SK-N-SH (cell line): ENCODE measurements at regions not wholly inside any gene's neighbourhood (a gene's known extent, or its start where the extent isn't known, plus 50 kb on each side); places are given as distances from the start of the nearest gene placed in this dataset.

Experiments used
- CTCF ChIA-PET: fragments of 300-600, 350-600 bp; formaldehyde crosslinking; extraction: SDS; loops from one replicate; lab custom pipeline; 2021; lab: Yijun Ruan, JAX
- POLR2A ChIA-PET: fragments of 350-600 bp; sonication (Branson Sonifier 250); formaldehyde crosslinking; extraction: SDS; loops from one replicate; lab custom pipeline; 2020; ENCODE audit warnings: antibody characterized with exemption, inconsistent platforms; lab: Yijun Ruan, JAX
- DNase-seq: peaks from one replicate; pipeline ENCODE4 v3.0.0; 2012
- H2AFZ ChIP-seq: fragments of 200-600 bp; sonication (generic); 2 replicates; pipeline ENCODE4 v1.8.1; 2016; ENCODE audit warnings: antibody characterized with exemption, mild to moderate bottlenecking, low read depth
- H3F3A ChIP-seq: fragments of 200-600 bp; sonication (generic); replicated peaks from 2 replicates; pipeline ENCODE3; 2016; ENCODE audit warnings: antibody characterized with exemption, mild to moderate bottlenecking; ENCODE audit not compliant: insufficient read depth
- H3K27ac ChIP-seq, 2 experiments: fragments of 200-500 bp in 1 of 2; fragments of 200-600 bp in 1 of 2; sonication (Bioruptor generic) in 1 of 2; sonication (generic), shearing (Covaris generic) in 1 of 2; 2 replicates each; pipeline versions ENCODE4 v1.5.1 to v1.6.1; 2014 to 2016; ENCODE audit warnings: low read depth in 2 of 2, inconsistent platforms in 1 of 2, low read length in 1 of 2, mild to moderate bottlenecking in 1 of 2, mixed read lengths in 1 of 2
- H3K27me3 ChIP-seq: fragments of 200-600 bp; sonication (generic), shearing (Covaris generic); 2 replicates; pipeline ENCODE4 v1.6.1; 2016; ENCODE audit warnings: mixed run types; ENCODE audit not compliant: insufficient read depth
- H3K36me3 ChIP-seq, 2 experiments: fragments of 200-500 bp in 1 of 2; fragments of 200-600 bp in 1 of 2; sonication (Bioruptor generic) in 1 of 2; sonication (generic) in 1 of 2; replicated peaks in 1 of 2; 2 replicates each; pipeline versions ENCODE3 to v1.5.1; 2014 to 2016; ENCODE audit warnings: low read length in 1 of 2, mild to moderate bottlenecking in 1 of 2; ENCODE audit not compliant: insufficient read depth in 2 of 2, control insufficient read depth in 1 of 2
- H3K4me1 ChIP-seq, 2 experiments: fragments of 200-500 bp in 1 of 2; fragments of 200-600 bp in 1 of 2; sonication (Bioruptor generic) in 1 of 2; sonication (generic), shearing (Covaris generic) in 1 of 2; 2 replicates each; pipeline versions ENCODE4 v1.5.1 to v1.6.1; 2014 to 2016; ENCODE audit warnings: low read depth in 1 of 2, low read length in 1 of 2, mixed run types in 1 of 2; ENCODE audit not compliant: insufficient read depth in 2 of 2, control insufficient read depth in 1 of 2
- H3K4me2 ChIP-seq: fragments of 200-600 bp; sonication (generic), shearing (Covaris generic); 2 replicates; pipeline ENCODE4 v1.6.1; 2017; ENCODE audit warnings: mixed run types
- H3K4me3 ChIP-seq, 2 experiments: fragments of 200-500 bp in 1 of 2; fragments of 200-600 bp in 1 of 2; sonication (Bioruptor generic) in 1 of 2; sonication (generic), shearing (Covaris generic) in 1 of 2; 2 replicates each; pipeline versions ENCODE4 v1.5.1 to v1.8.1; 2014 to 2016; ENCODE audit warnings: low read depth in 2 of 2, inconsistent platforms in 1 of 2, low read length in 1 of 2, mild to moderate bottlenecking in 1 of 2, mixed read lengths in 1 of 2, moderate library complexity in 1 of 2
- H3K79me2 ChIP-seq: fragments of 200-600 bp; sonication (generic); 2 replicates; pipeline ENCODE4 v1.8.1; 2017; ENCODE audit warnings: mild to moderate bottlenecking; ENCODE audit not compliant: insufficient read depth
- H3K9ac ChIP-seq: fragments of 200-600 bp; sonication (generic); 2 replicates; pipeline ENCODE4 v1.6.1; 2017; ENCODE audit warnings: mixed run types
- H3K9me2 ChIP-seq: fragments of 200-600 bp; sonication (generic); 2 replicates; pipeline ENCODE4 v1.6.1; 2017; ENCODE audit warnings: mixed run types
- H3K9me3 ChIP-seq: fragments of 200-600 bp; sonication (generic); 2 replicates; pipeline ENCODE4 v1.6.1; 2017; ENCODE audit warnings: mixed run types, mild to moderate bottlenecking, moderate library complexity
- H4K20me1 ChIP-seq: fragments of 200-600 bp; sonication (generic); 2 replicates; pipeline ENCODE4 v1.6.1; 2017; ENCODE audit warnings: mild to moderate bottlenecking, mixed run types; ENCODE audit not compliant: insufficient read depth
- CHD2 ChIP-seq: fragments of 150-350 bp; IDR thresholded peaks from 2 replicates; pipeline ENCODE4 v1.6.1; 2018; ENCODE audit warnings: low read length; ENCODE audit not compliant: partially characterized antibody
- EP300 ChIP-seq, 2 experiments: IDR thresholded peaks; 2 replicates each; pipeline versions ENCODE4 v1.4.0 to v1.6.1; 2012; ENCODE audit warnings: borderline replicate concordance in 1 of 2, low read depth in 1 of 2, low read length in 1 of 2
- FOSL2 ChIP-seq: IDR thresholded peaks from 2 replicates; pipeline ENCODE4 v1.4.0; 2012; ENCODE audit warnings: low read depth, mild to moderate bottlenecking, moderate library complexity, borderline replicate concordance
- FOXM1 ChIP-seq: IDR thresholded peaks from 2 replicates; pipeline ENCODE4 v1.4.0; 2012; ENCODE audit warnings: low read depth, mild to moderate bottlenecking
- JUND ChIP-seq: IDR thresholded peaks from 2 replicates; pipeline ENCODE4 v1.4.0; 2012
- MEF2A ChIP-seq: IDR thresholded peaks from 2 replicates; pipeline ENCODE4 v1.4.0; 2012; ENCODE audit warnings: low read depth, borderline replicate concordance
- MXI1 ChIP-seq: IDR thresholded peaks from 2 replicates; pipeline ENCODE4 v1.6.1; 2012; ENCODE audit warnings: mild to moderate bottlenecking, low read depth, low read length, improper control_type of control experiment
- NRF1 ChIP-seq: IDR thresholded peaks from 2 replicates; pipeline ENCODE4 v1.6.1; 2012; ENCODE audit warnings: low read depth, mild to moderate bottlenecking, low read length
- POLR2AphosphoS5 ChIP-seq: IDR thresholded peaks from 2 replicates; pipeline ENCODE4 v1.6.1; 2012; ENCODE audit warnings: low read depth, low read length
- REST ChIP-seq: IDR thresholded peaks from 2 replicates; pipeline ENCODE4 v1.6.1; 2012; ENCODE audit warnings: mild to moderate bottlenecking, low read depth, low read length, moderate library complexity
- RFX5 ChIP-seq: IDR thresholded peaks from 2 replicates; pipeline ENCODE4 v1.6.1; 2012; ENCODE audit warnings: mild to moderate bottlenecking, improper control_type of control experiment, low read length
- RXRA ChIP-seq: IDR thresholded peaks from 2 replicates; pipeline ENCODE4 v1.4.0; 2012; ENCODE audit warnings: low read depth, mild to moderate bottlenecking, borderline replicate concordance
- SIN3A ChIP-seq: IDR thresholded peaks from 2 replicates; pipeline ENCODE4 v1.6.1; 2012; ENCODE audit warnings: low read depth, mild to moderate bottlenecking, low read length, moderate library complexity, borderline replicate concordance
- SMC3 ChIP-seq: IDR thresholded peaks from 2 replicates; pipeline ENCODE4 v1.6.1; 2012; ENCODE audit warnings: low read depth, low read length, improper control_type of control experiment
- TCF12 ChIP-seq: IDR thresholded peaks from 2 replicates; pipeline ENCODE4 v1.4.0; 2012
- TEAD4 ChIP-seq: IDR thresholded peaks from 2 replicates; pipeline ENCODE4 v1.4.0; 2012; ENCODE audit warnings: mild to moderate bottlenecking, borderline replicate concordance; ENCODE audit not compliant: insufficient read depth
- WGBS: methylation state at CpG from one replicate; pipeline ENCODE4 v1.1.6; 2017; ENCODE audit warnings: low lambda C conversion rate; 5-methylcytosine and 5-hydroxymethylcytosine counted together
- TF ChIP-seq, protein P1 (sequence below): IDR thresholded peaks from 2 replicates; pipeline ENCODE4; 2012
- TF ChIP-seq, protein P2 (sequence below): IDR thresholded peaks from 2 replicates; pipeline ENCODE4 v1.4.0; 2012; ENCODE audit warnings: low read depth, borderline replicate concordance

- 86% methylated on average over 1 of the region's 1 CpG for WGBS
- Histone ChIP-seq H3K79me2 (no peaks in the 10 kb centered on the region), H3K9me3 (peaks cover 24% of the 10 kb centered on the region), H2AFZ (no peak overlapping the region), H4K20me1 (no peaks in the 10 kb centered on the region), H3K36me3 (peaks cover 0 to 7% of the 10 kb centered on the region in 2 experiments), H3K4me1 (no peaks in the 10 kb centered on the region), H3K27me3 (no peaks in the 10 kb centered on the region), H3K9ac (no peak overlapping the region), H3K9me2 (no peaks in the 10 kb centered on the region), H3F3A (peaks cover 12% of the 10 kb centered on the region), H3K27ac (no peak overlapping the region), H3K4me2 (no peak overlapping the region), H3K4me3 (no peak overlapping the region)
- TF ChIP-seq FOSL2 (no peak), TCF12 (no peak), JUND (no peak), POLR2AphosphoS5 (no peak)
- TF ChIP-seq, protein P1, sequence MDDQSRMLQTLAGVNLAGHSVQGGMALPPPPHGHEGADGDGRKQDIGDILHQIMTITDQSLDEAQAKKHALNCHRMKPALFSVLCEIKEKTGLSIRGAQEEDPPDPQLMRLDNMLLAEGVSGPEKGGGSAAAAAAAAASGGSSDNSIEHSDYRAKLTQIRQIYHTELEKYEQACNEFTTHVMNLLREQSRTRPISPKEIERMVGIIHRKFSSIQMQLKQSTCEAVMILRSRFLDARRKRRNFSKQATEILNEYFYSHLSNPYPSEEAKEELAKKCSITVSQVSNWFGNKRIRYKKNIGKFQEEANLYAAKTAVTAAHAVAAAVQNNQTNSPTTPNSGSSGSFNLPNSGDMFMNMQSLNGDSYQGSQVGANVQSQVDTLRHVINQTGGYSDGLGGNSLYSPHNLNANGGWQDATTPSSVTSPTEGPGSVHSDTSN, result no peak
- CTCF ChIA-PET, result no interaction called here
- DNase-seq, result no peak
- POLR2A ChIA-PET, result no interaction called here
Observed at GRCh38 chr15:66868918-66869317, 166.9 kb downstream of the SMAD6 start.

- Histone ChIP-seq H3K9ac (no peak overlapping the region), H4K20me1 (no peaks in the 10 kb centered on the region), H3K4me3 (no peak overlapping the region), H3K36me3 (peaks cover 0 to 7% of the 10 kb centered on the region in 2 experiments), H3K27me3 (no peaks in the 10 kb centered on the region), H2AFZ (no peak overlapping the region), H3K79me2 (no peaks in the 10 kb centered on the region)
- TF ChIP-seq TEAD4 (no peak), SIN3A (no peak), MXI1 (no peak), RXRA (no peak), SMC3 (no peak), FOXM1 (no peak), MEF2A (no peak), EP300 (IDR thresholded peaks at IDR 0.05; ENCODE audit: borderline replicate concordance in 1 of 2, low read depth in 1 of 2, low read length in 1 of 2) (no peak), NRF1 (no peak), REST (no peak), RFX5 (no peak), CHD2 (no peak)
- TF ChIP-seq, protein P2, sequence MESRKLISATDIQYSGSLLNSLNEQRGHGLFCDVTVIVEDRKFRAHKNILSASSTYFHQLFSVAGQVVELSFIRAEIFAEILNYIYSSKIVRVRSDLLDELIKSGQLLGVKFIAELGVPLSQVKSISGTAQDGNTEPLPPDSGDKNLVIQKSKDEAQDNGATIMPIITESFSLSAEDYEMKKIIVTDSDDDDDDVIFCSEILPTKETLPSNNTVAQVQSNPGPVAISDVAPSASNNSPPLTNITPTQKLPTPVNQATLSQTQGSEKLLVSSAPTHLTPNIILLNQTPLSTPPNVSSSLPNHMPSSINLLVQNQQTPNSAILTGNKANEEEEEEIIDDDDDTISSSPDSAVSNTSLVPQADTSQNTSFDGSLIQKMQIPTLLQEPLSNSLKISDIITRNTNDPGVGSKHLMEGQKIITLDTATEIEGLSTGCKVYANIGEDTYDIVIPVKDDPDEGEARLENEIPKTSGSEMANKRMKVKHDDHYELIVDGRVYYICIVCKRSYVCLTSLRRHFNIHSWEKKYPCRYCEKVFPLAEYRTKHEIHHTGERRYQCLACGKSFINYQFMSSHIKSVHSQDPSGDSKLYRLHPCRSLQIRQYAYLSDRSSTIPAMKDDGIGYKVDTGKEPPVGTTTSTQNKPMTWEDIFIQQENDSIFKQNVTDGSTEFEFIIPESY, result no peak
- TF ChIP-seq, all 33 proteins: peak for 0
- peaks cover 12% of the 10 kb centered on the region for H3F3A ChIP-seq
- ChIA-PET CTCF (no interaction called here), POLR2A (no interaction called here)
- H3K9me3 ChIP-seq, result peaks cover 24% of the 10 kb centered on the region
- no peak for DNase-seq
- H3K27ac ChIP-seq, result no peak overlapping the region
- H3K4me2 ChIP-seq, result no peak overlapping the region
- no peaks in the 10 kb centered on the region for H3K4me1 ChIP-seq
- no peaks in the 10 kb centered on the region for H3K9me2 ChIP-seq
Observed at GRCh38 chr15:66870880-66871388, 168.9 kb downstream of the SMAD6 start.
